PC-3 (cell line): ENCODE measurements at regions not wholly inside any gene's neighbourhood (a gene's known extent, or its start where the extent isn't known, plus 50 kb on each side); places are given as distances from the start of the nearest gene placed in this dataset.
A peak's percentile ranks its signal among the peaks of the same experiment; 100 is the strongest.

Experiments used
- ATAC-seq: fragments of 200-7000 bp; cut with Tn5 transposase; 2 replicates; pipeline ENCODE4 v1.9.1; 2020; ENCODE audit warnings: mild to moderate bottlenecking, moderate library complexity
- BruUV-seq: library from RNA; stranded (reverse); fragments of 400-500 nt; replicated peaks from 2 replicates; lab custom pipeline; 2021; lab: Mats Ljungman, UMichigan
- CTCF ChIA-PET: fragments of 300-600 bp; sonication (Branson Sonifier 250); formaldehyde crosslinking; loops from one replicate; lab custom pipeline; 2022; ENCODE audit warnings: antibody characterized with exemption; lab: Charles Lee
- POLR2A ChIA-PET: fragments of 300-600 bp; sonication (Branson Sonifier 250); formaldehyde crosslinking; loops from one replicate; lab custom pipeline; 2022; ENCODE audit warnings: antibody characterized with exemption; ENCODE audit not compliant: unreplicated experiment; lab: Charles Lee
- DNase-seq: peaks from one replicate; pipeline ENCODE4 v3.0.0-alpha.2; 2015
- H2AFZ ChIP-seq: fragments of 300-600 bp; sonication (generic); 2 replicates; pipeline ENCODE4 v1.6.0; 2016; ENCODE audit warnings: antibody characterized with exemption, low read length
- H3F3A ChIP-seq: fragments of 300-600 bp; sonication (generic); one replicate; pipeline ENCODE4 v1.6.0; 2017; ENCODE audit warnings: antibody characterized with exemption, low read length, control low read depth, mild to moderate bottlenecking; ENCODE audit not compliant: unreplicated experiment
- H3K27ac ChIP-seq: fragments of 300-600 bp; sonication (generic); 2 replicates; pipeline ENCODE4 v1.5.1; 2016; ENCODE audit warnings: mild to moderate bottlenecking, low read length
- H3K27me3 ChIP-seq: fragments of 300-600 bp; sonication (generic); 2 replicates; pipeline ENCODE4 v1.6.1; 2016; ENCODE audit warnings: low read length, mixed read lengths
- H3K36me3 ChIP-seq: fragments of 300-600 bp; sonication (generic); 2 replicates; pipeline ENCODE4 v1.6.1; 2016; ENCODE audit warnings: low read depth, mixed run types, low read length, mixed read lengths
- H3K4me1 ChIP-seq: fragments of 300-600 bp; sonication (generic); 2 replicates; pipeline ENCODE4 v1.5.1; 2016; ENCODE audit warnings: low read length; ENCODE audit not compliant: insufficient read depth
- H3K4me2 ChIP-seq: fragments of 300-600 bp; sonication (generic); 2 replicates; pipeline ENCODE4 v1.6.0; 2016; ENCODE audit warnings: low read length
- H3K4me3 ChIP-seq: fragments of 300-600 bp; sonication (generic); 2 replicates; pipeline ENCODE4 v1.5.1; 2016; ENCODE audit warnings: mild to moderate bottlenecking, low read length, mixed read lengths
- H3K79me2 ChIP-seq: fragments of 300-600 bp; sonication (generic); 2 replicates; pipeline ENCODE4 v1.6.1; 2017; ENCODE audit warnings: low read length, mixed read lengths
- H3K9ac ChIP-seq: fragments of 300-600 bp; sonication (generic); 2 replicates; pipeline ENCODE4 v1.6.0; 2016; ENCODE audit warnings: mild to moderate bottlenecking, low read length
- H3K9me2 ChIP-seq: fragments of 300-600 bp; sonication (generic); replicated peaks from 2 replicates; pipeline ENCODE4 v1.6.1; 2016; ENCODE audit warnings: mixed run types, low read length, mixed read lengths
- H3K9me3 ChIP-seq: fragments of 300-600 bp; sonication (generic); 2 replicates; pipeline ENCODE4 v1.6.1; 2016; ENCODE audit warnings: low read length, mixed read lengths
- H4K20me1 ChIP-seq: fragments of 300-600 bp; sonication (generic); 2 replicates; pipeline ENCODE4 v1.6.1; 2016; ENCODE audit warnings: low read length, mixed read lengths
- EZH2 ChIP-seq: fragments of 300-600 bp; sonication (generic); IDR thresholded peaks from one replicate; pipeline ENCODE4 v1.6.1; 2017; ENCODE audit warnings: antibody characterized with exemption, mild to moderate bottlenecking, low read length; ENCODE audit not compliant: unreplicated experiment
- EZH2phosphoT487 ChIP-seq: fragments of 300-600 bp; sonication (generic); IDR thresholded peaks from 2 replicates; pipeline ENCODE4 v1.6.1; 2018; ENCODE audit warnings: mild to moderate bottlenecking, antibody characterized with exemption, low read length, borderline replicate concordance
- intact Hi-C: fragments of 100-400 bp; cut with micrococcal nuclease; formaldehyde crosslinking; loops from 2 replicates; pipeline ENCODE4 v1.9.0; 2023
- TF ChIP-seq, protein P1 (sequence below): fragments of 300-600 bp; sonication (generic); conservative IDR thresholded peaks from 2 replicates; pipeline ENCODE4 v1.5.1; 2017; ENCODE audit warnings: antibody characterized with exemption, low read depth, mild to moderate bottlenecking, low read length

DNA sequence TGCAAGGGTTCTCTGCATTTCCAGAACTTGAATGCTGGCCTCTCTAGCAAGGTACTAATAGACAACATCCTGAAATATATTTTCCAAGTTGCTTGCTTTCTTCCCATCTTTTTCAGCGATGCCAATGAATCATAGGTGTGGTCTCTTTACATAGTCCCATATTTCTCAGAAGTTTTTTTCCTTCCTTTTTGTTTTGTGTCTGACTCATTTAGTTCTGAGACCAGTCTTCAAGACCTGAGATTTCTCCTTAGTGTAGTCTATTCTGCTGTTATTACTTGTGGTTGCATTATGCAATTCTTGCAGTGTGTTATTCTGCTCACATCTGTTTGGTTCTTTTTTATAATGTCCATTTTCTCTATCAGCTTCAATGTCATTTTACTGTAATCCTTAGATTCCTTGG lies 1265.0 kb upstream of the ALCAM start:
- no peaks in the 10 kb centered on the region for H3K79me2 ChIP-seq
- no peaks in the 10 kb centered on the region for H3K9me2 ChIP-seq
- H4K20me1 ChIP-seq = no peaks in the 10 kb centered on the region
- TF ChIP-seq EZH2 (no peak), EZH2phosphoT487 (no peak)
- TF ChIP-seq, protein P1, sequence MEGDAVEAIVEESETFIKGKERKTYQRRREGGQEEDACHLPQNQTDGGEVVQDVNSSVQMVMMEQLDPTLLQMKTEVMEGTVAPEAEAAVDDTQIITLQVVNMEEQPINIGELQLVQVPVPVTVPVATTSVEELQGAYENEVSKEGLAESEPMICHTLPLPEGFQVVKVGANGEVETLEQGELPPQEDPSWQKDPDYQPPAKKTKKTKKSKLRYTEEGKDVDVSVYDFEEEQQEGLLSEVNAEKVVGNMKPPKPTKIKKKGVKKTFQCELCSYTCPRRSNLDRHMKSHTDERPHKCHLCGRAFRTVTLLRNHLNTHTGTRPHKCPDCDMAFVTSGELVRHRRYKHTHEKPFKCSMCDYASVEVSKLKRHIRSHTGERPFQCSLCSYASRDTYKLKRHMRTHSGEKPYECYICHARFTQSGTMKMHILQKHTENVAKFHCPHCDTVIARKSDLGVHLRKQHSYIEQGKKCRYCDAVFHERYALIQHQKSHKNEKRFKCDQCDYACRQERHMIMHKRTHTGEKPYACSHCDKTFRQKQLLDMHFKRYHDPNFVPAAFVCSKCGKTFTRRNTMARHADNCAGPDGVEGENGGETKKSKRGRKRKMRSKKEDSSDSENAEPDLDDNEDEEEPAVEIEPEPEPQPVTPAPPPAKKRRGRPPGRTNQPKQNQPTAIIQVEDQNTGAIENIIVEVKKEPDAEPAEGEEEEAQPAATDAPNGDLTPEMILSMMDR = no peak
- no peak overlapping the region for H3K4me3 ChIP-seq
- no peaks in the 10 kb centered on the region for H3K36me3 ChIP-seq
- CTCF ChIA-PET = interaction anchor here (0.6 kb wide), 1 partner anchor 815 kb away, joined by 4 read pairs; no protein-coding TSS in a partner anchor
- intact Hi-C loops = no loop called here
- no TSS peak for BruUV-seq
- POLR2A ChIA-PET = no interaction called here
- no peak overlapping the region for H3K27ac ChIP-seq
- peak; percentile 68 for ATAC-seq
- no peak overlapping the region for H2AFZ ChIP-seq
- peak; percentile 19 for DNase-seq
- H3K9ac ChIP-seq = no peak overlapping the region
- H3K4me1 ChIP-seq = no peaks in the 10 kb centered on the region
- H3K4me2 ChIP-seq = no peak overlapping the region
- no peaks in the 10 kb centered on the region for H3F3A ChIP-seq
- no peaks in the 10 kb centered on the region for H3K9me3 ChIP-seq
- H3K27me3 ChIP-seq = no peaks in the 10 kb centered on the region

- H3K4me1 ChIP-seq = no peaks in the 10 kb centered on the region
- peak overlapping the region; percentile 17; the same call in 1 of the 2 replicates for H2AFZ ChIP-seq
- H3K36me3 ChIP-seq = no peaks in the 10 kb centered on the region
- no peaks in the 10 kb centered on the region for H4K20me1 ChIP-seq
- intact Hi-C loops = no loop called here
- no peak overlapping the region for H3K9ac ChIP-seq
- peak; percentile 88 for ATAC-seq
- ChIA-PET CTCF (no interaction called here), POLR2A (no interaction called here)
- no peaks in the 10 kb centered on the region for H3K27me3 ChIP-seq
- H3F3A ChIP-seq = no peaks in the 10 kb centered on the region
- DNase-seq = peak; percentile 64
- no peaks in the 10 kb centered on the region for H3K79me2 ChIP-seq
- H3K4me2 ChIP-seq = no peak overlapping the region
- H3K9me3 ChIP-seq = no peaks in the 10 kb centered on the region
- no peaks in the 10 kb centered on the region for H3K9me2 ChIP-seq
- H3K4me3 ChIP-seq = no peak overlapping the region
- no peak for TF ChIP-seq EZH2phosphoT487
- TF ChIP-seq, protein P1 = peak; percentile 84
- BruUV-seq = no TSS peak
- no peak overlapping the region for H3K27ac ChIP-seq
These were observed 1264.3 kb upstream of the ALCAM start for GRCh38 chr3:104102386-104102785.

GRCh38 chr3:104106276-104106675 lies 1260.4 kb upstream of the ALCAM start:
- POLR2A ChIA-PET = no interaction called here
- no TSS peak for BruUV-seq
- H3K9me3 ChIP-seq = no peaks in the 10 kb centered on the region
- no peak for DNase-seq
- no peaks in the 10 kb centered on the region for H3K9me2 ChIP-seq
- H3K4me2 ChIP-seq = no peak overlapping the region
- H3F3A ChIP-seq = no peaks in the 10 kb centered on the region
- H3K79me2 ChIP-seq = no peaks in the 10 kb centered on the region
- CTCF ChIA-PET = interaction anchor here (0.6 kb wide), 1 partner anchor 26 kb away, joined by 3 read pairs; no protein-coding TSS in a partner anchor
- H3K4me3 ChIP-seq = no peak overlapping the region
- intact Hi-C loops = no loop called here
- H3K4me1 ChIP-seq = no peaks in the 10 kb centered on the region
- no peak overlapping the region for H2AFZ ChIP-seq
- no peak overlapping the region for H3K27ac ChIP-seq
- TF ChIP-seq, protein P1 = no peak
- no peak for TF ChIP-seq EZH2
- H3K9ac ChIP-seq = no peak overlapping the region
- ATAC-seq = no peak
- H3K36me3 ChIP-seq = no peaks in the 10 kb centered on the region
- no peaks in the 10 kb centered on the region for H4K20me1 ChIP-seq
- no peaks in the 10 kb centered on the region for H3K27me3 ChIP-seq
